ENCODE measurements at regions not wholly inside any gene's neighbourhood (a gene's known extent, or its start where the extent isn't known, plus 50 kb on each side); places are given as distances from the start of the nearest gene placed in this dataset.

GRCh38 chr12:115871714-115872113, 405.8 kb downstream of the MED13L start:
- WGBS, 2 donors = 38 to 45% methylated on average over 3 of the region's 3 CpGs
- H3K36me3 ChIP-seq = no peaks in the 10 kb centered on the region
- ATAC-seq (ENCODE audit: low FRiP score in 2 of 2) (peak in 1 of 2 donors; percentile 45), DNase-seq (no peak)
- TF ChIP-seq EP300 (IDR thresholded peaks at IDR 0.05) = no peak
- no peak for TF ChIP-seq POLR2A (IDR thresholded peaks at IDR 0.05)
- no peak for TF ChIP-seq POLR2AphosphoS5 (IDR thresholded peaks at IDR 0.05)
- TF ChIP-seq CTCF (IDR thresholded peaks at IDR 0.05) = peak in 5 of 6 experiments; percentile 29 to 46 (median 30)
- H3K4me1 ChIP-seq = no peaks in the 10 kb centered on the region
- H3K9me3 ChIP-seq = no peaks in the 10 kb centered on the region
- no peak overlapping the region for H3K4me3 ChIP-seq
- H3K27ac ChIP-seq = no peak overlapping the region
- no peaks in the 10 kb centered on the region for H3K27me3 ChIP-seq

GRCh38 chr12:115870510-115870909, 407.0 kb downstream of the MED13L start:
- no peaks in the 10 kb centered on the region for H3K9me3 ChIP-seq
- H3K27ac ChIP-seq = no peak overlapping the region
- no peak for ATAC-seq (ENCODE audit: low FRiP score in 2 of 2)
- TF ChIP-seq POLR2AphosphoS5 (IDR thresholded peaks at IDR 0.05) (no peak), CTCF (IDR thresholded peaks at IDR 0.05) (no peak), POLR2A (IDR thresholded peaks at IDR 0.05) (no peak), EP300 (IDR thresholded peaks at IDR 0.05) (no peak)
- no peak for DNase-seq
- H3K27me3 ChIP-seq = no peaks in the 10 kb centered on the region
- no peak overlapping the region for H3K4me3 ChIP-seq
- no peaks in the 10 kb centered on the region for H3K36me3 ChIP-seq
- 64 to 86% methylated on average over 1 to 4 of the region's 4 CpGs for WGBS, 2 donors
- no peaks in the 10 kb centered on the region for H3K4me1 ChIP-seq

- WGBS, 2 donors = 68 to 77% methylated on average over 4 of the region's 4 CpGs
- no peaks in the 10 kb centered on the region for H3K27me3 ChIP-seq
- DNase-seq (no peak), ATAC-seq (ENCODE audit: low FRiP score in 2 of 2) (no peak)
- TF ChIP-seq POLR2A (IDR thresholded peaks at IDR 0.05) (no peak), EP300 (IDR thresholded peaks at IDR 0.05) (no peak), CTCF (IDR thresholded peaks at IDR 0.05) (no peak), POLR2AphosphoS5 (IDR thresholded peaks at IDR 0.05) (no peak)
- H3K27ac ChIP-seq = no peak overlapping the region
- H3K4me3 ChIP-seq = no peak overlapping the region
- no peaks in the 10 kb centered on the region for H3K9me3 ChIP-seq
- no peaks in the 10 kb centered on the region for H3K36me3 ChIP-seq
- H3K4me1 ChIP-seq = no peaks in the 10 kb centered on the region
Observed at GRCh38 chr12:115870021-115870420, 407.5 kb downstream of the MED13L start.

GRCh38 chr12:115869604-115870003, 407.9 kb downstream of the MED13L start:
- ATAC-seq (ENCODE audit: low FRiP score in 2 of 2) (no peak), DNase-seq (no peak)
- no peaks in the 10 kb centered on the region for H3K36me3 ChIP-seq
- no peaks in the 10 kb centered on the region for H3K27me3 ChIP-seq
- peak overlapping the region in 1 of 4 donors; percentile 52 for H3K27ac ChIP-seq
- H3K4me1 ChIP-seq = no peaks in the 10 kb centered on the region
- no peaks in the 10 kb centered on the region for H3K9me3 ChIP-seq
- no peak overlapping the region for H3K4me3 ChIP-seq
- TF ChIP-seq EP300 (IDR thresholded peaks at IDR 0.05) (no peak), POLR2AphosphoS5 (IDR thresholded peaks at IDR 0.05) (no peak), CTCF (IDR thresholded peaks at IDR 0.05) (no peak), POLR2A (IDR thresholded peaks at IDR 0.05) (no peak)
- WGBS, 2 donors = 81% methylated on average over 5 of the region's 5 CpGs

- 73 to 80% methylated on average over 6 of the region's 6 CpGs for WGBS, 2 donors
- H3K27ac ChIP-seq = no peak overlapping the region
- TF ChIP-seq POLR2A (IDR thresholded peaks at IDR 0.05) (no peak), EP300 (IDR thresholded peaks at IDR 0.05) (no peak), POLR2AphosphoS5 (IDR thresholded peaks at IDR 0.05) (no peak), CTCF (IDR thresholded peaks at IDR 0.05) (no peak)
- no peak overlapping the region for H3K4me3 ChIP-seq
- H3K9me3 ChIP-seq = no peaks in the 10 kb centered on the region
- DNase-seq (no peak), ATAC-seq (ENCODE audit: low FRiP score in 2 of 2) (no peak)
- H3K27me3 ChIP-seq = no peaks in the 10 kb centered on the region
- H3K36me3 ChIP-seq = no peaks in the 10 kb centered on the region
- H3K4me1 ChIP-seq = no peaks in the 10 kb centered on the region
Observed at GRCh38 chr12:115868624-115869023, 408.9 kb downstream of the MED13L start.

Measured in upper lobe of left lung (tissue), 6 donors.